Stimulated activated CD8-positive, alpha-beta memory T cell treated with anti-CD3 and anti-CD28 coated beads, Interleukin-4, amount 100 ng/mL, for 48 hours (primary cell): ENCODE measurements at regions not wholly inside any gene's neighbourhood (a gene's known extent, or its start where the extent isn't known, plus 50 kb on each side); places are given as distances from the start of the nearest gene placed in this dataset.
"Not testable (repeated sequence)": the region's sequence is repeated elsewhere in the genome, so short reads cannot be mapped to it uniquely, and the experiment has no call there.

Experiments
- DNase-seq: peaks from one replicate; pipeline ENCODE4 v3.0.0-alpha.2; 2020

DNA sequence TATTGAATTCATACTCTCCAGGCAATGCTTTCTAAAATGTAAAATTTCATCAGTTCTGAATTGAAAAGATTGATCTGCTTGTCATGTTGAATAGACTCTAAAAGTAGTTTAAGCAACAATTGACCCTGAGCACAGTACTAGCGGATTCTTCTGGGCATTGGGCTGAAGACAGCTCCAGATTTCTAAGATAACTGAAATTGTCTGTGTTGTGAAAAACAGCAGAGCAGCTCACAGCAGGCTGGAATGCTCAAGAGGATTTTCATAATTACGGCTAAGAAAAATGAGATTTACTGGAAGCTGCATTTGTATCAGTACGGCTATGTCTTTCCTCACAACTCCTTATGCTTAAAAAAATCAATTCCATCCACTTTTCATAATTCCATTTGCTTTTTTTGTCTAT, 373.7 kb downstream of the HACE1 start:
- no peak for DNase-seq

- DNase-seq: no peak
Measured at GRCh38 chr6:104484626-104485025, 375.1 kb downstream of the HACE1 start.

DNA sequence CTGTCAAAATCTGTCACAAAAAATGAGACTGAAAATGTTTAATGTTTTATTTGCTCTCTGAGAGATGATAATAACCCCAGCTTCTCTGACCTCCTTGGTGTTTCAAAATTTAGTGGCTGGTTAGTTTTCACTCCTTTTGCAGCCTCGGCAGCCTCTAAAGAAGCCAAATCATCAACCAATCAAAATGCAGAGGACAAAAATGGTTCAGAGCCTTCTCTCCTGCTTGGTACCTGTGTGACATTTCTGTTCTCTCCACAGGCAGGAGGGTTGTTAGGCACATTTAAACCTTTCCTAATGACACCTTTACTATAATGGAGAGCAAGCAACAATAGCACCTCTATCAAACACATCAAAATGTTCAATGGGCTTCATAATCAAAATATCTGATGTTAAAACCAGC, 375.5 kb downstream of the HACE1 start:
- DNase-seq: no peak

DNA sequence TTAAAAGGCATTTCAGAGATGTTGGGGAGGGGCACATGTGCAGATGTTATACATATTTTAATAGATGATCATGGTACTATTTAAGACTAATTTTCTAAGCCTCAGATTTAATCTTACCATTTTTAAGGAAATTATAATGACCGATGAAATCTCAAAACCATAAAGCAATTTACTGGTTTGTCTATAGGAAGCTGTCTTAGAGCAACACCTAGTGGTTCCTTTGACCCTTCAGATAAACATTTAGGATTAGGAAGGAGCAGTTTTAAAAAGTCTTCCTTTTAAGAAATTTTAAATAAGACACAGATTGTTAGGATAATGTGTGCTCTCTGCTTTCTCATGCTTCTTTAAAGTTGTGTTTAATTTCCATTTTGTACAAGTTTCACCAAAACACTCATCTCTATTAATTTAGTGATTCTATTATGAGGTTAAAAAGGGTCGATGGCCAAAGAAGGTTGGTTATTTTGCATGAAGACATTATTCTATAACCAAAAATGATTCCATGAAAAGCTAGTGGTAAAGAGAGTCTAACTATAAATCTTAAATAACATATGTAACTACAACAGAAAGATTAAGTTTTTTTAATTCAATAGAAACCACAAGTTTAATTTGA, 376.4 kb downstream of the HACE1 start:
- no peak for DNase-seq

- no peak for DNase-seq
Measured at GRCh38 chr6:104477569-104477968, 382.1 kb downstream of the HACE1 start.

DNA sequence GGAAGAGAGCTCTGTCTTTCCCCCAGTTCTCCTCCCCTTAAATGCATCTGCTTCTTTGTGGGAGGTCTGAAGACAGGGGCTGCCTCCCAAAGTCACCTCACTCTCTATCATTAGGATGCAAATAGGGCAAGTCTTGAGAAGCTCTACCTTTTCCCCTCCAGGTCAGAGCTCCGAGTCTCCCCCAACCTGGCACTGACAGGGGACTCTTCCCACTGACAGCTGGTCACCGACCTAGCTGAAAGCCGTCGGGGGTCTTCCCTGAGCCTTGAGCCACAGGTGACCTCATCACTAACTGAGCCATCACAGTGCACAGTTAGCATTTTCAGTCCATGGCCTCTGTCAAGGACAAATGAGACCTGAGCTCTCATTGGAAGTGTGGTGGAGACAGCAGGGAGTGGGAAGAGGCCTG, 386.7 kb downstream of the HACE1 start:
- DNase-seq: no peak

- no peak for DNase-seq
Measured at GRCh38 chr6:104472021-104472901, 387.5 kb downstream of the HACE1 start.

- DNase-seq: no peak
Measured at GRCh38 chr6:104466306-104466705, 393.4 kb downstream of the HACE1 start.

- DNase-seq: no peak
Measured at GRCh38 chr6:104462811-104463599, 396.7 kb downstream of the HACE1 start.

DNA sequence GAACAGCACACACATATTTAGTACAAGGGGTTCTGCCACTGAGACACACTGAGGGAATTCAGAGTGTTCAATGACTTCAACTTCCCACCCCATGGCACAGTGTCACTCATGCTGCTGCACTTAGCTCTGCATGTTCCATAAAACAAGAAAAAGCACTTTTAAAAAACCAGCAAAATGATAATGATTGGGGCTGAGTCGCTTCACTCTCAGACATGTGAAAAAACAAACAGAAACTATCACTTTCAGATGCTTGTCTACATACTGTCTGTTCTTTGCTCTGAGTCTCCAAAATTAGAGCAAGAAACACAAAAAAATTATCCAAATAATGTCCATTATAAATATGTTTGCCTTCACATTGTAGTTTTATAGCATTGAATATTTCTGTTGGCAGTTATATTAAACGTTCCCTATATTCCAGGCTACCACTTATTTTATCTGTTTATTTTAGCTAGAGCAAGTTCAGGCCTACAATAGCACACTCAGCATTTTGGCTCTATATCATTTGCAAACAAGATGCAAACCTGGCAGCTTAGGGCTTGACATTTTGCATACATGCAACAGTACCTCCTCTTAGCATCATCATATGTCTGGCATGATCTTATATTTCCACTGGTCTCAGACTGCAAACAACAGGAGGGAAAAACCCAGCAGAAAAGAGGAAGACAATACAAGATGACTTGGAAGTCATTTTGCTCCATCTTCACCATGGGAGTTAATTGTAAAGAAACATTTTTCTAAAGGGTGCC, 398.8 kb downstream of the HACE1 start:
- DNase-seq: no peak

- no peak for DNase-seq
Measured at GRCh38 chr6:104459543-104459942, 400.2 kb downstream of the HACE1 start.

GRCh38 chr6:104449918-104450317, 409.8 kb downstream of the HACE1 start:
- no peak for DNase-seq

GRCh38 chr6:104446101-104447080, 413.3 kb downstream of the HACE1 start:
- not testable (repeated sequence) for DNase-seq

DNA sequence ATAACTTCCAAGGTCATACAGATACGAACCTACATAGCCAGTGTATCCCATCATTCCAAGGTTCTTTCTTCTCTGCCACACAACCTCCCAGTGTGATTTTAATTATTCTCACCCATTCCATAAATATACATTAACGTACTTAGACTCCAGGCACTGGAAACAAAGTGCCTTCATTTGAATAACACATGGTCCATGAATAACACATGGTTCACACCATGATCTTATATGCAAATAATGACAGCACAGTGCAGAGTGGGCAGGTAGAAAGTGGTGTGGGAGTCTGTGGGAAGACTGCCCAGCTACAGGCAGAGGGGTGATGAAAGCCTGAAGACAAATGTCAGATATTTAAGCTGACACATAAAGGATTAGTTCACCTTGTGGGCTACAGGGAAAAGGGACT, 425.2 kb downstream of the HACE1 start:
- DNase-seq: no peak

DNA sequence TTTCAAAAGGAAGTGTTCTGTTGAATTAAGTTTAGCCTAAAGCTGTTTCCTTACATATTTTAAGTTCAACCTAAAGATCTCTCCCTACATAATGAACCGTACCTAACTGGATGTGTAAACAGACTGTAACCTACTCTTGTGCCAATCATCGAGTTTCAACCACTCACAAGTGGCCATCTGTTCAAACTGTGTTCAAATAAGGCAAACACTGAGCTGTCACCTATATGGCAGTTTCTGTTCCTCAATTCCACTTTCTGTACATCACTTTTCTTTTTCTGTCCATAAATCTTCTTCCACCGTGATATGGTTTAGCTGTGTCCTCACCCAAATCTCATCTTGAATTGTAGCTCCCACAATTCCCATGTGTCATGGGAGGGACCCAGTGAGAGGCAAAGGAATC, 428.6 kb downstream of the HACE1 start:
- DNase-seq: no peak

DNA sequence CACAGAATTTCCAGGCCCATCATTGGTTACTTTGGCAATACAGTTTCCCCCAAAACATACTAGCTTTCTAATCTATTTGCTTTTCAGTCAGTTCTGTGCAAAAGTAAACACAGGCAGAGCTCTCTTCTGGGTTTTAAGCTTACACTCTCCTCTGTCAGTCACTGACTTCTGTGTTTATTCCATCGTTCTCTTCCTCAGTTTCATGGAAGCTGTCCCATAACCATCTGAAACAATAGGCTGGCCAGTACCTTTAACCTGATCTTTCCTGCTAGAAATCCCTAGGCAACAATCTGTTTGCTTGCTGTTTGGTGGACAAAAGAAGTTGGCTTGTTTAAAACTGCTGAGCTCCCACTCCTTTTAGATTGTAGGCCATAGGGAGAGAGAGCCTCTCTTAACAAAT, 431.5 kb downstream of the HACE1 start:
- DNase-seq: no peak

DNA sequence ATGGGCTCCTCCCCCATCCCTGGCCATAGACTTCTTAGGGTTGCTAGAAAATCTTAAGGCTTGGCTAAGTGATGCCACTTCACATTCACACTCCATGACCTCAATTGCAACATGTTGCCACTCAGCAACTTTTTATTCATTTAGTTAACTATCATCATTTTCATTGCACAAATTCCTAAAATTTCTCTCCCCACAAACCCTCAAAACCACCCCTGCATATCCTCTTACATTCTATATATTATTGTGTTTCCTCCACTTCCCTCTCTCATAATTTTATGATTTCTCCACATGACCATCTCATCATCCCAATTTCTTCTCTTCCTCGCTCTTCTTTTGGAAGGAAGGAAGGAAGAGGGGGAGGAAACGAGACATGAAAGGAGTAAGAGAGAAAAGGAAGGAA, 436.0 kb downstream of the HACE1 start:
- DNase-seq: no peak

DNA sequence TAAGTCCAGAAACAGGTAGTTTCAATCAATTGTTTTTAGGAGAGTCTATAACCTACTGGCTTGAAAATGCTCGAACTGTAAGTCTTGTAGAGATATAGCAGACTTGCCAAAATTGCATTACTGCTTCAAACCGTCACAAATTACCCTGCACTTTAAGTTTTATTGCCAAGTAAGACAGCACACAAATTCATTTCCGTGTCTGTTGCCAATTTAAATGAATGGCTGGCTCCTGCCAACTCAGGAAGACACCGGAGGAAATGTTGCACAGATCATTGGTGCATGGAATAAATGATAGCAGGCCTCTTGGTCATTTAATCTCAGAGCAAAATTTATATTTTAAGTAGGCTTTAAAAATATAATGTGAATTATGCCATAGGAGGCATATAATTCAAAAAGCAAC, 438.1 kb downstream of the HACE1 start:
- no peak for DNase-seq

GRCh38 chr6:104418839-104419238, 440.9 kb downstream of the HACE1 start:
- no peak for DNase-seq

GRCh38 chr6:104418125-104418524, 441.6 kb downstream of the HACE1 start:
- DNase-seq: no peak

- DNase-seq: no peak
Measured at GRCh38 chr6:104414723-104415122, 445.0 kb downstream of the HACE1 start.

DNA sequence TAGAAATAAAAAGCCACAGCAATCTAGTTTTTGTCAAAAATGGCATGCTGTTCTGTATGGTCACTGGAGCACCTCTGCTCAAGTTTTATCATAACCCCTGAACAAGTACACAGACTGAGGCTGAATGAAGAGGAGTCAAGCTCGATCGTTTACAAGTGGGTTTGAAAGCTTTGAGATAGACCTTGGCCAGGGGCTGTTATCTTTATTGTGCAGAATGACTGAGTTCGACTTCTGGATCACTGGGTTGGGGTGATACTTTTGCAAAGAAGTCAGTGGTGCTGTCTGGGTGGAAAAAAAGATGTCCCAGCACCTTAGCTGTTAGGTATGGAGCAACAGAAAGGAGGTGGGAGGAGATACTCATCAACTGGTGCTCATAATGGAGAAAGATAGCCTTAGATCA, 446.0 kb downstream of the HACE1 start:
- no peak for DNase-seq
